ENCODE measurements at regions not wholly inside any gene's neighbourhood (a gene's known extent, or its start where the extent isn't known, plus 50 kb on each side); places are given as distances from the start of the nearest gene placed in this dataset.
"Not testable (repeated sequence)": the region's sequence is repeated elsewhere in the genome, so short reads cannot be mapped to it uniquely, and the experiment has no call there.

DNA sequence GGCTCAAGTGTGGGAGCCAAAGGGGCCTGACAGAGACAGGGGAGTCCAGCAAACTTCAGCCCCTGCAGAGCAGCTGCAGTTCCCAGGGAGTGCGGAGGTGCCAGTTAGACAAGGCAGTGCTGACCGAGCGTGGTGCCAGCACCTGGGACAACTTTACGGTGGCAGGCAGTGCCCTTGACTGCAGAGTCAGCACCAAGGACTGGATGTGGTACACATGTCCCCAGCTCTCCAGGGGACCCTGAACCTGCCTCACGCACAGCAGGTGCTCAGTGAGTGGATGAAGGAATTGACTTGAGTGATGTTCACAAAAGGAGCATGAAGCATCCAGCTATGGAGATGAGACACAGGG lies 296.5 kb downstream of the SIPA1L2 start:
- Histone ChIP-seq H3K4me2 (ENCODE audit: control insufficient read depth, extremely low read depth, insufficient read depth, low read depth, low read length) (no peak overlapping the region), H3K27ac (ENCODE audit: control insufficient read depth, insufficient read depth, low read length) (no peak overlapping the region), H3K4me1 (ENCODE audit: control insufficient read depth, extremely low read depth, insufficient read depth, low read length) (peaks cover 14% of the 10 kb centered on the region), H2AFZ (ENCODE audit: control insufficient read depth, low read length) (no peak overlapping the region), H3K79me2 (ENCODE audit: control insufficient read depth, insufficient read depth, low read length) (no peaks in the 10 kb centered on the region), H3K9me3 (ENCODE audit: control insufficient read depth, low read depth, low read length) (no peaks in the 10 kb centered on the region), H3K4me3 (ENCODE audit: control insufficient read depth in 2 of 3, extremely low read depth in 1 of 3, insufficient read depth in 2 of 3, low read depth in 1 of 3, low read length in 3 of 3) (no peak overlapping the region), H4K20me1 (ENCODE audit: control insufficient read depth, extremely low read depth, insufficient read depth, low read length) (no peaks in the 10 kb centered on the region), H3K9me1 (ENCODE audit: control insufficient read depth, extremely low read depth, insufficient read depth, low read length) (no peaks in the 10 kb centered on the region), H3K9ac (ENCODE audit: control insufficient read depth, extremely low read depth, insufficient read depth, low read length) (no peak overlapping the region), H3K36me3 (ENCODE audit: control insufficient read depth in 2 of 2, extremely low read depth in 1 of 2, insufficient read depth in 2 of 2, low read length in 2 of 2) (no peaks in the 10 kb centered on the region), H3K27me3 (ENCODE audit: control insufficient read depth, extremely low read depth, insufficient read depth, low read length) (peaks cover 14% of the 10 kb centered on the region)
- DNase-seq (ENCODE audit: low read depth, low spot score) (no peak), FAIRE-seq (no peak)
- dilution Hi-C loops (cut with MboI; ENCODE audit: extremely low pct_ligation_motif_present, low sequenced_read_pairs): no loop called here
- no peak for TF ChIP-seq EZH2 (IDR thresholded peaks at IDR 0.05; ENCODE audit: low read length)
- TF ChIP-seq, protein P1, sequence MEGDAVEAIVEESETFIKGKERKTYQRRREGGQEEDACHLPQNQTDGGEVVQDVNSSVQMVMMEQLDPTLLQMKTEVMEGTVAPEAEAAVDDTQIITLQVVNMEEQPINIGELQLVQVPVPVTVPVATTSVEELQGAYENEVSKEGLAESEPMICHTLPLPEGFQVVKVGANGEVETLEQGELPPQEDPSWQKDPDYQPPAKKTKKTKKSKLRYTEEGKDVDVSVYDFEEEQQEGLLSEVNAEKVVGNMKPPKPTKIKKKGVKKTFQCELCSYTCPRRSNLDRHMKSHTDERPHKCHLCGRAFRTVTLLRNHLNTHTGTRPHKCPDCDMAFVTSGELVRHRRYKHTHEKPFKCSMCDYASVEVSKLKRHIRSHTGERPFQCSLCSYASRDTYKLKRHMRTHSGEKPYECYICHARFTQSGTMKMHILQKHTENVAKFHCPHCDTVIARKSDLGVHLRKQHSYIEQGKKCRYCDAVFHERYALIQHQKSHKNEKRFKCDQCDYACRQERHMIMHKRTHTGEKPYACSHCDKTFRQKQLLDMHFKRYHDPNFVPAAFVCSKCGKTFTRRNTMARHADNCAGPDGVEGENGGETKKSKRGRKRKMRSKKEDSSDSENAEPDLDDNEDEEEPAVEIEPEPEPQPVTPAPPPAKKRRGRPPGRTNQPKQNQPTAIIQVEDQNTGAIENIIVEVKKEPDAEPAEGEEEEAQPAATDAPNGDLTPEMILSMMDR (optimal IDR thresholded peaks at IDR 0.05 in 1 of 3, IDR thresholded peaks at IDR 0.05 in 1 of 3, conservative IDR thresholded peaks at IDR 0.05 in 1 of 3; ENCODE audit: extremely low read depth in 1 of 3, insufficient read depth in 2 of 3, low read length in 3 of 3): no peak

DNA sequence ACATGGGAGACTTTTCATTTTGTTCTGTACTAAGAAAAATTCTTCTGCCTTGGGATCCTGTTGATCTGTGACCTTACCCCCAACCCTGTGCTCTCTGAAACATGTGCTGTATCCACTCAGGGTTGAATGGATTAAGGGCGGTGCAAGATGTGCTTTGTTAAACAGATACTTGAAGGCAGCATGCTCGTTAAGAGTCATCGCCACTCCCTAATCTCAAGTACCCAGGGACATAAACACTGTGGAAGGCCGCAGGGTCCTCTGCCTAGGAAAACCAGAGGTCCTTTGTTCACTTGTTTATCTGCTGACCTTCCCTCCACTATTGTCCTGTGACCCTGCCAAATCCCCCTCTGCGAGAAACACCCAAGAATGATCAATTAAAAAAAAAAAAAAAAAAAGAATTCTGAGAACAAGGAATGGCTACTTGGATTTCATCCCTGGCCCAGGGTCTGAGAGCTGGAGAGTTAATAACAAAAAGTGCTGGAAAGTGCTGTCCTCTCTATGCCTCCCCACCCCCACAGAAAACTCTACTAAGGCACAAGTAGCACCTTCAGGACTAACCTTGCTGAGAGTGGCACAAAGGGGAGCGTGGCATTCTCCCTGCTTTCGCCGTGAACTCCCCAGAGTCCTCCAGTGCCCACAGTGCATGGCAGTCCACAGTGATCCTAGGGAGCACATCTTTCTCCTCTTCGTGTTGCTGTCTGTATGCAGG lies 297.1 kb downstream of the SIPA1L2 start:
- H3K27ac ChIP-seq (ENCODE audit: control insufficient read depth, insufficient read depth, low read length); dilution Hi-C loops (cut with MboI; ENCODE audit: extremely low pct_ligation_motif_present, low sequenced_read_pairs): not testable (repeated sequence)

More for the DNA sequence above, 297.1 kb downstream of the SIPA1L2 start:
- H3K27me3 ChIP-seq (ENCODE audit: control insufficient read depth, extremely low read depth, insufficient read depth, low read length): peaks cover 14% of the 10 kb centered on the region
- not testable (repeated sequence) for H3K4me3 ChIP-seq (ENCODE audit: control insufficient read depth in 2 of 3, extremely low read depth in 1 of 3, insufficient read depth in 2 of 3, low read depth in 1 of 3, low read length in 3 of 3); H3K79me2 ChIP-seq (ENCODE audit: control insufficient read depth, insufficient read depth, low read length); H2AFZ ChIP-seq (ENCODE audit: control insufficient read depth, low read length); FAIRE-seq; H3K36me3 ChIP-seq (ENCODE audit: control insufficient read depth in 2 of 2, extremely low read depth in 1 of 2, insufficient read depth in 2 of 2, low read length in 2 of 2); H3K9ac ChIP-seq (ENCODE audit: control insufficient read depth, extremely low read depth, insufficient read depth, low read length); H3K4me2 ChIP-seq (ENCODE audit: control insufficient read depth, extremely low read depth, insufficient read depth, low read depth, low read length); H3K9me1 ChIP-seq (ENCODE audit: control insufficient read depth, extremely low read depth, insufficient read depth, low read length); H4K20me1 ChIP-seq (ENCODE audit: control insufficient read depth, extremely low read depth, insufficient read depth, low read length); H3K9me3 ChIP-seq (ENCODE audit: control insufficient read depth, low read depth, low read length); DNase-seq (ENCODE audit: low read depth, low spot score)
- peaks cover 14% of the 10 kb centered on the region for H3K4me1 ChIP-seq (ENCODE audit: control insufficient read depth, extremely low read depth, insufficient read depth, low read length)

Data from keratinocyte (primary cell).